ENCODE measurements at regions not wholly inside any gene's neighbourhood (a gene's known extent, or its start where the extent isn't known, plus 50 kb on each side); places are given as distances from the start of the nearest gene placed in this dataset.

DNA sequence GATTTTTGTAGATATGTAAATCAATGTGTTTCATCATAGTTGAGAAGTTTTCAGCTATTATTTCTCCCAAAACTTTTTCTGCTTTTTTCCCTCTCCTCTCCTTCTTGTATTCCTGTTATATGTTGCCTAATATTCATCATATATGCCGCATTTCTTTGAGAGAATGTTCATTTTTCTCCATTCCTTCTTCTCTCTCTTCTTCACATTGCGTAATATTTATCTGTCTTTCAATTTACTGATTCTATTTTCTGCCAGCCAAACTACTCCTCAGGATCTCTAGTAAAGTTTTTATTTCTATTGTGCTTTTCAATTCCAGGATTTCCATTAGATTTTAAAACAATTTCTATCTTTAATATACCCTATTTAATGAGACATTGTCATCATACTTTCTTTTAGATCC is 896.8 kb downstream of the EPHA7 start:
- no peak overlapping the region for H3K27ac ChIP-seq
- no peaks in the 10 kb centered on the region for H3K27me3 ChIP-seq
- intact Hi-C loops (cut with DNase I): no loop called here
- H3K36me3 ChIP-seq: no peaks in the 10 kb centered on the region
- ATAC-seq (no peak), DNase-seq (no peak)
- H3K9me3 ChIP-seq: no peaks in the 10 kb centered on the region
- H3K4me1 ChIP-seq: no peaks in the 10 kb centered on the region
- TF ChIP-seq, protein P1, sequence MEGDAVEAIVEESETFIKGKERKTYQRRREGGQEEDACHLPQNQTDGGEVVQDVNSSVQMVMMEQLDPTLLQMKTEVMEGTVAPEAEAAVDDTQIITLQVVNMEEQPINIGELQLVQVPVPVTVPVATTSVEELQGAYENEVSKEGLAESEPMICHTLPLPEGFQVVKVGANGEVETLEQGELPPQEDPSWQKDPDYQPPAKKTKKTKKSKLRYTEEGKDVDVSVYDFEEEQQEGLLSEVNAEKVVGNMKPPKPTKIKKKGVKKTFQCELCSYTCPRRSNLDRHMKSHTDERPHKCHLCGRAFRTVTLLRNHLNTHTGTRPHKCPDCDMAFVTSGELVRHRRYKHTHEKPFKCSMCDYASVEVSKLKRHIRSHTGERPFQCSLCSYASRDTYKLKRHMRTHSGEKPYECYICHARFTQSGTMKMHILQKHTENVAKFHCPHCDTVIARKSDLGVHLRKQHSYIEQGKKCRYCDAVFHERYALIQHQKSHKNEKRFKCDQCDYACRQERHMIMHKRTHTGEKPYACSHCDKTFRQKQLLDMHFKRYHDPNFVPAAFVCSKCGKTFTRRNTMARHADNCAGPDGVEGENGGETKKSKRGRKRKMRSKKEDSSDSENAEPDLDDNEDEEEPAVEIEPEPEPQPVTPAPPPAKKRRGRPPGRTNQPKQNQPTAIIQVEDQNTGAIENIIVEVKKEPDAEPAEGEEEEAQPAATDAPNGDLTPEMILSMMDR (IDR thresholded peaks at IDR 0.05): no peak
- no peak overlapping the region for H3K4me3 ChIP-seq
- WGBS (ENCODE audit: insufficient coverage, low coverage, low lambda C conversion rate, missing lambda C conversion rate): 53% methylated on average over 2 of the region's 2 CpGs

DNA sequence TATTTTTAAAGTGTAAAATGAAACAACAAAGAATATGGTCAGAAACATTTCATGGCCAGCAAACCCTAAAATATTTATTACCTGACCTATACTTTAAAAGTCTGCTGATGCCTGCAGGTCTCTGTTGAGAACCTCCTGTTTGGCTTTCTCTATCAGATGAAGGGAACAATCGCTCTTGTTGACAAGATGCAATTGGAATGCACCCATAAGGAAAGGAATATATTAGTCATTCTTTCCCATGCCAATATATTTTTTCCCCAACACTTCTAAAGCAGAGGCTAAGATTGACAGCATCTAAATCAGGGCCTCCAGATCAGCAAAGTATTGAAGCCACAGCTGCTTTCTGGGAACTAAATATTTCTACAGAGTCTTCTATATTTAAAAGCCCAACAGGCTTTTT is 897.8 kb downstream of the EPHA7 start:
- DNase-seq: no peak
- Histone ChIP-seq H3K27me3 (no peaks in the 10 kb centered on the region), H3K4me1 (no peaks in the 10 kb centered on the region), H3K9me3 (no peaks in the 10 kb centered on the region), H3K4me3 (no peak overlapping the region), H3K27ac (no peak overlapping the region), H3K36me3 (no peaks in the 10 kb centered on the region)
- 53% methylated on average over 1 of the region's 1 CpG for WGBS (ENCODE audit: insufficient coverage, low coverage, low lambda C conversion rate, missing lambda C conversion rate)
- TF ChIP-seq, protein P1 (IDR thresholded peaks at IDR 0.05): no peak
- no peak for TF ChIP-seq POLR2A (IDR thresholded peaks at IDR 0.05)
- intact Hi-C loops (cut with DNase I): no loop called here
- ATAC-seq: no peak

DNA sequence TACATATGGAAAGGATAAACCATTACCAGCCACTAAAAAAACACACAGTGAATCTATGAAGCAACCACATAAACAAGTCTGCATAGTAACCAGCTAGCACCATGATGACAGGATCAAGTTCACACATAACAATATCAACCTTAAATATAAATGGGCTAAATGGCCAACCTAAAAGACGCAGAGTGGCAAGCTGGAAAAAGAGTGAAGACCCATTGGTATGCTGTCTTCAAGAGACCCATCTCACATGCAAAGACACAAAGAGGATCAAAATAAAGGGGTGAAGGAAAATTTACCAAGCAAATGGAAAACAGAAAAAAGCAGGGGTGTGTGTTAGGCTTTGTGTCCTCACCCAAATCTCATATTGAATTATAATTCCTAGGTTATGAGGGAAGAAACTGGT is 909.2 kb downstream of the EPHA7 start:
- H3K9me3 ChIP-seq: no peaks in the 10 kb centered on the region
- H3K4me1 ChIP-seq: no peaks in the 10 kb centered on the region
- TF ChIP-seq POLR2A (IDR thresholded peaks at IDR 0.05): no peak
- TF ChIP-seq, protein P1 (IDR thresholded peaks at IDR 0.05): no peak
- no peaks in the 10 kb centered on the region for H3K36me3 ChIP-seq
- intact Hi-C loops (cut with DNase I): no loop called here
- ATAC-seq (no peak), DNase-seq (no peak)
- WGBS (ENCODE audit: insufficient coverage, low coverage, low lambda C conversion rate, missing lambda C conversion rate): 57% methylated on average over 1 of the region's 1 CpG
- no peaks in the 10 kb centered on the region for H3K27me3 ChIP-seq
- no peak overlapping the region for H3K4me3 ChIP-seq
- no peak overlapping the region for H3K27ac ChIP-seq

DNA sequence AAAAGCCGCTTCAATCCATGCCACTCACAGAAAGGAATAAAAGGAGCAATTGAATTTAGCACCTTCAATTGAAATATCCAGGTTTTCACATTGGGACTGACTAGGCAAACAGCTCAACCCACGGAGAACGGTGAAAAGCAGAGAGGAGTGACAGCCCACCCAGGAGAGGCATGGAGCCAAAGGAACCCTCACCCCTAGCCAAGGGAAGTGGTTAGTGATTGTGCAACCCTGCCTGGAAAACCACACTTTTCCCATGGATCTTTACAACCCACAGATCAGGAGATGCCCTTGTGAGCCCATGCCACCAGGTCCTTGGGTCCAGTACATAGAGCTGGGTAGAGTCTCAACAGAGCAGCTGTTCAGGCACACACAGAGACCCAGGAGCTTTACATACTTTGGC is 911.8 kb downstream of the EPHA7 start:
- Histone ChIP-seq H3K4me1 (no peaks in the 10 kb centered on the region), H3K9me3 (no peaks in the 10 kb centered on the region), H3K27ac (no peak overlapping the region), H3K4me3 (no peak overlapping the region), H3K27me3 (no peaks in the 10 kb centered on the region), H3K36me3 (no peaks in the 10 kb centered on the region)
- TF ChIP-seq POLR2A (IDR thresholded peaks at IDR 0.05): no peak
- TF ChIP-seq, protein P1 (IDR thresholded peaks at IDR 0.05): no peak
- intact Hi-C loops (cut with DNase I): no loop called here
- 71% methylated on average over 3 of the region's 3 CpGs for WGBS (ENCODE audit: insufficient coverage, low coverage, low lambda C conversion rate, missing lambda C conversion rate)
- DNase-seq (no peak), ATAC-seq (no peak)

DNA sequence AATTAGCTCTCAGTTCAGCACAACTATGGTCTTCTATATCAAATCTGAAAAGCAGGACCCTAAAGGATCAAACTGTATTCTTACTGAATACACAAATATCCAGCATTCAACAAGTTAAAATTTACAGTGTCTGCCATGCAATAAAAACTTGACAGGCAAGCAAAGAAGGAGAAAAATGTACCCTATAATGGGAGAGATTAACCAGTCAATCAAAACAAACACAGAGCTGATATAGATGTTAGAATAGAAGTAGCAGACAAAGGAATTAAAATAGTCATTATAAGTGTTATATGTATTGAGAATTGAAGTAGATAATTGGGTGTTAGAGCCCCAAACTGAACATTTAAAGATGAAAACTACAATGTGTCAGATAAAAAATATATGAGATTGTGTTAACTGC is 914.9 kb downstream of the EPHA7 start:
- Histone ChIP-seq H3K4me1 (no peaks in the 10 kb centered on the region), H3K36me3 (no peaks in the 10 kb centered on the region), H3K27ac (no peak overlapping the region), H3K9me3 (no peaks in the 10 kb centered on the region), H3K4me3 (no peak overlapping the region), H3K27me3 (no peaks in the 10 kb centered on the region)
- intact Hi-C loops (cut with DNase I): no loop called here
- DNase-seq (no peak), ATAC-seq (no peak)
- TF ChIP-seq, protein P1 (IDR thresholded peaks at IDR 0.05): no peak
- no peak for TF ChIP-seq POLR2A (IDR thresholded peaks at IDR 0.05)
